ENCODE measurements at regions not wholly inside any gene's neighbourhood (a gene's known extent, or its start where the extent isn't known, plus 50 kb on each side); places are given as distances from the start of the nearest gene placed in this dataset.

- DNase-seq (ENCODE audit: low spot score): no peak
Observed at GRCh38 chr3:180188512-180189309, 152.0 kb upstream of the PEX5L start.

- no peak for DNase-seq (ENCODE audit: low spot score)
Observed at GRCh38 chr3:180189310-180189648, 152.5 kb upstream of the PEX5L start.

DNA sequence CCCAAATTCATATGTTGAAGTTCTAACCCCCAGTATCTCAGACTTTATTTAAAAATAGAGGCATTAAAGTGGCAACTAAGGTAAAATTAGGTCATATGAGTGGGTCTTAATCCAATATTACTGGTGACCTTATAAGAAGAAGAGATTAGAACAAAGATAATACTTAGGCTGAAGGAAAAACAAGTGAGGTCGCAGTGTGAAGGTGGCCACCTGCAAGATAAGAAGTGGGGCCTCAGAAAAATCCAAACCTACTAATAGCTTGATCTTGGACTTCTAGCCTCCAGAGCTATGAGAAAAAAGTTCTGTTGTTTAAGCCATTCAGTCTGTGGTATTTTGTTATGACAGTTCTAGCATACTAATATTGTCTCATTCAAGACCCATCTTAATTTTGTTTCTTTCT lies 159.9 kb upstream of the PEX5L start:
- DNase-seq (ENCODE audit: low spot score): no peak

DNA sequence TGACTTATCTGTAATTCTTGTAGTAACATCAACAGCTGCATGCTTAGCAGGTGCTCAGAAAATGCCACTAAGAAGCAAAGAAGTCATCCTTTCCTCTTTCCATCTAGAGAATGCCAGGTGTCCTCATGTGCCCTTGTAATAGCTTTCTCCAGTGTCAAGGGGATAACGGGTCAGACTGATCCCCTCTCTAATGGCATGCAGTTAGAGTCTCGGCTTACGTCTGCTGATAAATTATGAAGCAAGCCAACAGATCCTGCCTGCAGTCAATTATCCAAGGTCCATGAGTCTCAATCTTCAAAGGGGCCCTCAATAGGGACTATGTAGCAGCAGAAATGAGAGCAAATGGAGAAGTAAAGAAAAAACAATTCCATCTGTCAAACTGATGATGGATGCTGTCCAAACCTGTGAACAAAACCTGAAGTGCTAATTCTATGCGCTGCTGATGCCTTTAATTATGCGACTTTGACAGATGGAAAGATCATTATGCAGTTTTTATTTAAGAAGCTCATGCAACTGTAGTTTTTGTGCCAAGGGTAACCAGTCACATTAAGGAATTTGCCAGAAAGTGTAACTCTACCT lies 162.8 kb upstream of the PEX5L start:
- DNase-seq (ENCODE audit: low spot score): no peak

- no peak for DNase-seq (ENCODE audit: low spot score)
Observed at GRCh38 chr3:180215866-180216265, 179.1 kb upstream of the PEX5L start.

DNA sequence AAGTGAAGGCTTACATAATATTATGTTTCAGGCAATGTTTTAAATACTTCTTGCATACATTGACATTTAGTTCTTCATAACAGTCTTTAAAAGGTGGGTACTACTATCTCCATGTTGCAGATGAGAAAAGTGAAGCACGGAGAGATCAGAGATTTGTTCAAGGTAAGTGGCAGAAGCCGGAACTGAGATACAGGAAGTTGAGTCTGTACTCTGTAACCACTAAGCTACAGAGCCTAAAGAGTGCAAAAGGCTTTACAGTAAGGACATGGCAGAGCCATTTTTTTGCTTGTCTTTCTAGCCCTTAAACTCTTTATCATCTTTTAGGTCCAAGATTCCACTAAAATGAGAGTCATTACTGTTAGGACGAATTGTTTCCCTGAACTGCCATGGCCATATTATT lies 186.5 kb upstream of the PEX5L start:
- no peak for DNase-seq (ENCODE audit: low spot score)

GRCh38 chr3:180229113-180229512 lies 192.4 kb upstream of the PEX5L start:
- no peak for DNase-seq (ENCODE audit: low spot score)

GRCh38 chr3:180239939-180240338 lies 203.2 kb upstream of the PEX5L start:
- DNase-seq (ENCODE audit: low spot score): no peak

GRCh38 chr3:180246688-180247195 lies 210.0 kb upstream of the PEX5L start:
- no peak for DNase-seq (ENCODE audit: low spot score)

GRCh38 chr3:180250172-180250571 lies 213.4 kb upstream of the PEX5L start:
- no peak for DNase-seq (ENCODE audit: low spot score)

DNA sequence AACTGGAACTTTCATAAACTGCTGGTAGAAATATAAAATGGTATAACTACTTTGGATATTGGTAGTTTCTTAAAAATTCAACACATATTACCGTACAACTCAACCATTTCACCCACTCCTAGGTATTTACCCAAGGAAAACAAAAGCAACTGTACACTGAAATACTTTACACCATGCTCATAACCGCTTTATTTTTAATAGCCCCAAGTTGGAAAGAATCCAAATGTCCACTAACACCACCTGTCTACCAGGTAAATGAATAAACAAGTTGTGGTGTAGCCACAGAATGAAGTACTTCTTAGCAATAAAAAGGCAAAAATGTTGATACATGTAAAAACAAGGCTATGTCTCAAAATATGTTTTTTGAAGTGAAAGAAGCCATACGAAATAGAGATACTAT lies 215.9 kb upstream of the PEX5L start:
- no peak for DNase-seq (ENCODE audit: low spot score)

- DNase-seq (ENCODE audit: low spot score): no peak
Observed at GRCh38 chr3:180253283-180253682, 216.5 kb upstream of the PEX5L start.

GRCh38 chr3:180264479-180264878 lies 227.7 kb upstream of the PEX5L start:
- DNase-seq (ENCODE audit: low spot score): no peak

GRCh38 chr3:180265551-180265950 lies 228.8 kb upstream of the PEX5L start:
- no peak for DNase-seq (ENCODE audit: low spot score)

- peak; percentile 17 for DNase-seq (ENCODE audit: low spot score)
Observed at GRCh38 chr3:180267202-180267843, 230.6 kb upstream of the PEX5L start.

DNA sequence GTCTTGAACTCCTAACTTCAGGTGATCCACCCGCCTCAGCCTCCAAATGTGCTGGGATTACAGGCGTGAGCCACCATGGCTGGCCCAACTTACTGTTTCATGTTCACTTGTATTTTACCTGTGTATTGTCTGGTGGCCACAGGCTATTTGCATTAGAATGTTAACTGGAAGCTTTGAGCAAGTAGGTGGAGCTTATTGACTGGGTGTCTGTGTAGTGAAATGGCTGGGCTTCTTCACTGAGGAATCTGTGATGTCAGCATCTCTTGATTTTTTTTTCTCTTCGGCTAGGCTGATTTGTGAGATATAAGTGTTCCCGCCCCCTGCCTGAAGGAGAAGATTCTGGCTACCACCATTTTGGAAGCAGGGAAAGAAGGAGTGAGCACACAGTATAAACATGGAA lies 237.8 kb upstream of the PEX5L start:
- DNase-seq (ENCODE audit: low spot score): no peak

DNA sequence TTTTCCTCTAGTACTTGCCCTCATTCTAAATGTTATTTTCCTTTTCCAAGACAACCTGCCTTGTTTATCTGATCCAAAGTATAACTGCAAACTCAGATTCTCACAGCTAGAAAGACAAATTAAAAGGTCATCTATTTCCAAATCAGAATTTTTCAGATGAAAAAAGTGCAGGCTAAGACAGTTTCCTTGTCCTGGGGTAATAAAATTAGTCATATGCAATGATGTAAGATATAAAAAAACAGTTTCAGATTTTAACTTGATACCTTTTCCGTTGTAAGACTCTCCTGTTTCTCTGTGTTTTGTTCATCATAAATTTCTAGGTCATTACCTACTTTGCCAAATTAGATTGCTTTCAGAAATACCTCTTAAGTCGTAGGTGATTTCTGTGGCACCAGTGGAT lies 238.4 kb upstream of the PEX5L start:
- DNase-seq (ENCODE audit: low spot score): no peak

DNA sequence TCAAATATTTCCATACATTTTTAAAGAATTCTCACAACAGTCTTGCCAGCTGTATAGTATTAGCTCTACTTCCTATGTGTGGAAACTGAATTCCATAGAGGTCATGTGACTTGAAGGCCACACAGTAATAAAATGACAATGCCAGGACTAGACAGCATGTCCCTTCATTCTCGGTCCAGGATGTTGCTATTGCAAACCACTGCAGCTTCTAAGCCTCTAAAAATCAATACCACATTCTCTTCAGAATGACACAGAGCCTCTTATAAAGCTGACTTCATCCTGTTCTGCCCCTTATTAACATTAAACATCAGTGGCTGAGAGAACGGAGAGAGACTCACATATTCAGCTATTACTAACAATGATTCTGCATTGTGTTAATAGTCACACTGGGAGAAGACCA lies 240.3 kb upstream of the PEX5L start:
- no peak for DNase-seq (ENCODE audit: low spot score)

DNA sequence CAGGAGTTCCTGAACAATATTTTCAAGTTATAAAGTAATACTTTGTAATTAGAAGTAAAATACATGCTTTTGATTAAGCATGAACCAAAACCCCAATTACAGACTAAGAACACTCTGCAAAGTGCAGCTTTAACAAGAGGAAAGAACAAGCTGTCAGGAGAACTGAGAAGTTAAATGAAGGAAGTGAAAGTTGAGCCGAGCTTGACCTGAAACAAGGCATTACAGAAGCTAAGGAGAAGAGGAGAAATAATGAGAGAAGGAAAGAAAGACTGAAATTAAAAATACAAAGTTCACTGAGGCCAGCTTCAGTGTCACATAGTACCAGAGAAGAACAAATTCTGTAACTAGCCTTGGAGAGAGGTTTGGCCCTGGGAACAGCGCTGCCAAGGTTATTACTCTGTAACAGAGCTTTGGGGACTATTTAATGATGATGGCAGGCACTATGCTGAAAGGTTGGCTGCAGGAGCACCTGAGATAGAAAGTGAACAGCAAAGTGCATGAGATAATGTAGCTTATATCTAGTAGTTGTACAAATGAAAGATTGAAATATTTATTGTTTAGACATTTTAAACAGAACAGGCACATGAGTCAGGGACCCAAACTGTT lies 241.9 kb upstream of the PEX5L start:
- no peak for DNase-seq (ENCODE audit: low spot score)

DNA sequence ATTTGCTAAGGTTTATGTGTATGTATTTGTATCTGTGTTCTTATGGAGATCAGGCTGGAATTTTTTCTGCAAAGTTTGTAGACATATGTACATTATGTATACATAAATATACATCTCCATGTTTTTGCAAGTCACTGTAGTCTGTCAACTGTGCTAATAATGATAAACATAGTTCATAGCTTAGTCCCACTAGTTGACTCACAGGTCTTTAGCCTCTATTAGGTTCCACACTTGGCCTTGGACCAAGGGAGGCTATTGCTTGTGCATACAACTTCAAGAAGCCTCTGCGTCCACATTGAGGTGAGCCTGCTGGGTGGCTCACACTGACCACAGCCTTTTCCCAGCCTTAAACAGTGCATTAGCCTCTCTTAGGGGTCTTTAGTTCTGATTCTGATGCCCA lies 243.8 kb upstream of the PEX5L start:
- no peak for DNase-seq (ENCODE audit: low spot score)

DNA sequence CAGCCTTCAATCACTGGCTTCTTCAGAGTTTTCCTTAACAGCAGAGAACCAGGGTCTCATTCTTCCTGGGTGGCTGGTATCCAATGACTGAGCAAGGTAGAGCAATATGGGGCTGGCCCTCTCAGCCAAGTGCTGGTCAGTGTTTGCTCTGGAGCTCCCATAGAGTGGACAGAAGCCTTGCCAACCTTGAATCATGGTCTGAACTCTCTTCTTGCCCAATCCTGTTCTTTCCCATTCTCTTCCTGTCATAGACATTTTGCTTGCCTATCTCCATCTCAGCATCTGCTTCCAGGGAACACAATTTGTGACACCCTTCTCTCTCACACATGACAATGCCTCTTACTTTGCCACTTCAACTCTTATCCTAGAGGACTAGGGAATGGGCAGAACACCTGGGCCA lies 245.6 kb upstream of the PEX5L start:
- no peak for DNase-seq (ENCODE audit: low spot score)

- DNase-seq (ENCODE audit: low spot score): no peak
Observed at GRCh38 chr3:180283251-180283650, 246.5 kb upstream of the PEX5L start.
